Hippocampal formation (tissue), 2 donors: ENCODE measurements at regions not wholly inside any gene's neighbourhood (a gene's known extent, or its start where the extent isn't known, plus 50 kb on each side); places are given as distances from the start of the nearest gene placed in this dataset.
"Not testable (repeated sequence)": the region's sequence is repeated elsewhere in the genome, so short reads cannot be mapped to it uniquely, and the experiment has no call there.

Experiments used
- DNase-seq, 2 donors: peaks; one replicate each; lab custom pipeline; 2025; lab: John Stamatoyannopoulos, UW

DNA sequence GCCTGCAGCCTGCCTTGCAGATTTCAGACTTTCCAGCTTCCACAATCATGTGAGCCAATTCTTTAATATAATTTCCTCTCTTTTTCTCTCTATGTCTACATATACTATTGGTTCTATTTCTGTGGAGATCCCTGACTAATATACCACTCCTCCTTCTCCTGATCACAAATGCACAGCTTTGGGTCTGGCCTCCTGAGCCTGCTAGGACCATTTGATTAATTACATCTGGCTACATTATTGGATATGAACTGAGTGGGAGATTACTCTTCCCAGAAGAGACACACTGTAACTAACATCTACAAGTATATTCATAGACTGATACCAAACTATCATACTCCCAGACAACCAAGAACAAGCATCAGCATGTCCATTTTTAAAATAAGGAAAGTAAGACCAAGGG lies 188.9 kb upstream of the LMCD1 start:
- no peak for DNase-seq

DNA sequence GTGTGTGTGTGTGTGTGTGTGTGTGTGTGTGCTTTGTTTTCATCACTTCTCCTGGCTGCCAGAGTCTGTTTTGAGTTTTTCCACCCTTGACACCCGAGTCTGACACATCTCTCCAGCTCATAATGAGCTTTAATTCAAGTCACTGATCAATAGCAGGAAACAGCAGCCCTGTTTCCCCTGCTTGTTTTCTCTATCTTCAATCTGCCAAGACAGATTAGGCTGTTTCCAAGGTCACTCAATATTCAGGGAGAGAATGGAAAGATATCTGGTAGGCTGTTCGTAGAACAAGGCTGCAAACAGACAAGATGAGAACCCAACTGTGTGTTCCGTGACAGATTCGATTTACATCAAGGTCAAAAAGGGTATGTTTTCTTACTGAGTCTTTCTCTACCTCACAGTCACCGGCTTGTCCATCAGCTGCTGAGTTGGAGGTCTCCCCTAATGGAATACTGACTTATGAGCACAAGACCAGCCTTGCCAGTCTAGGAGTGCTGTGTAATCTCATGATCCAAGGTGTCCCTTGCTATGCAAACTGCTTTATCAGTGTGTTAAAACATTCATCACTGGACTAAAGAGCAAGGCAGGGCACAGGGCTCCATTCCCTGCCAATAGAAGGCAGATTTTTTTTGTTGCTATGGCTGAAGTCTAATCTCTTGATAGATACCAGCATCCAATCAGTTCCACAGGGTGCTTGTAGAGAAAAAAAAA lies 187.9 kb upstream of the LMCD1 start:
- no peak for DNase-seq

DNA sequence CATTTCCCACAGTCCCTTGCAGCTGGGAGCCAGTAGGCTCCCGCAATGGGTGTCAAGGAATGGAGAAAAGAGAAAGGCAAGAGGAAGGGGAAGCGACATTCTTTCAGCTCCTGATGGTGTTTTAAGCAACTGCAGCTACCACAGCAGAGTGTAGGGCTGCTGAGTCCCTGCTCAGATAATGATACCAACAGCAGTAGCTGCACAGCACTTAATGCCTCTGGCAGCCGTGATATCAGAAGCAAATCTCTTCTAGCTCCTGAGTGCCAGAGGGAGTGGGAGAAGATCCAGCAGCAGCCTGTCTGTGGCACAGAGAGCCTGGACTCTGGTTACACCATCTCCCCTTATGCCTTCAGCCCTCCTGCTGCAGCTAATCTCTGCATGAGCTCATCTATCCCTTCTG lies 186.1 kb upstream of the LMCD1 start:
- not testable (repeated sequence) for DNase-seq

DNA sequence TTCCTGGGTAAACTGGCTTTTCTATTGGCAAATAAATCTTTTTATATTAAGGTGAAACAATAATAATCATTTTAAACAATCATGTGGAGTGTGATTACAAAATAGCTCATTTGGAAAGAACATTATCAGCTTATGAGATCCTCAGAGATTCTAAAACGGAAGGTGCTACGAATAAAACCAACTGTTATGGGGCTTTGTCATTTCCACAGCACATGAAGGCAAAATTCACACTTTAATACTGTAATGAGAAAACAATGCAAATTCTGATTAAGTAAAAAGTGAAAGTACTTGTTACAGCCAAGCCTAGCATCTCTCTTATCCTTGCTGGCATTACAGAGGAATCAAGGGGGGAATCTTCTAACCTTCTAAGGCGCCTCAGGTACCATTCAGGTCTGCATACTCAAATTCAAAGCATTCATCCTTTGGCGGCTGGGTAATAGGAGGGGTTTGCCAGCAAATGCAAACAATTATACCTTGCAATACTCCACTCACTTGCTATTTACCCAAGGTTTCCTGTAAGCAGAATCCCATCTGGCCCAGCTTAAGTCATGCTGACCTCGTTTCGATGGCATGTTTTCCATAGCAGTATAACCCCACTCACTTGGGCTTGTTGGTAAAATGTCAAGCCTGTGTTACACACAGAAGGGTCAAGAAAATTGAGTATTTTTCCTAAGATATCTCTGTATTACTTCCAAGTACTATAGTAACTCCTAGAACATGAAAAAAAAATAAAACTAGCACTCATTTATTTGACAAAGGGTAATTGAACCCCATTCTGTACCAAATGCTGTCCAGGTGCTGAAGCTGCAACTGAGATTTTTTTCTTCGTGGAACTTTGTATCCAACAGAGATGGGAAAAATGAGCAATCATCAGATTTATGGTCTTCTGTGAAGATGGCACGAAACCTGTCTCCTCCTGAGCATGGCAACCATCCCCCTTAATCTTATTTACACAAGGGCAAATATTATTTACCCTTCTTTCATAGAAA lies 183.7 kb upstream of the LMCD1 start:
- DNase-seq: no peak

DNA sequence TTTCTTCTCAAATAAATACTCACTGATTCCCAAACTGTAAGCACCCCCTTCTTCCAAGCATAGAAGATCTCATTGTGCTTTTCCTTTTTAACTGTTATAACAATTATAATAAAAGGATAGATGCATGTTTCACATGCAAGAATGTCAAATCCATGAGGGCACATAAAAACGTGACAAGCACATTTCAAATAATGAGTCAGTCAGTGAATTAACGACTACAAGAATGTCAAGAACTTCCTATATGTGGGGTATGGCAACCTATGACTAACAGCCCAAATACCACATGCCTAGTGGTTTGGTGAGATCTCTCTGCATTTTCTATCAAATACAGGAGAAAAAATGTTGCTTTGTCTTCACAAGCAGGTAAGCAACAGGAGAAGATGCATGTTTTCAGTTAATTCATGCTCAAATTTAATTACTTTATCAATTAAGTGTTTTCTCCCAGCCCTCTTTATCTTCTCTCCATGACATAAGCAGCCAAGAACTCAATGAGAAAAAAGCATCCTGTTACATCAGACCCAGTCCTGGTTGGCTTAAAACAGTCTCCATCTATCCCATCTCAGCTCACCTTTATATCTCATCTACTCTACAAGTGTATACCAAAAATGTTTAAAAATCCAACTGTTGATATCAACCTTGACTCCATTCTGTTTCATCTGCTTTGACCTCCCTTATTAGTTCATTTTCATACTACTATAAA lies 181.5 kb upstream of the LMCD1 start:
- no peak for DNase-seq

DNA sequence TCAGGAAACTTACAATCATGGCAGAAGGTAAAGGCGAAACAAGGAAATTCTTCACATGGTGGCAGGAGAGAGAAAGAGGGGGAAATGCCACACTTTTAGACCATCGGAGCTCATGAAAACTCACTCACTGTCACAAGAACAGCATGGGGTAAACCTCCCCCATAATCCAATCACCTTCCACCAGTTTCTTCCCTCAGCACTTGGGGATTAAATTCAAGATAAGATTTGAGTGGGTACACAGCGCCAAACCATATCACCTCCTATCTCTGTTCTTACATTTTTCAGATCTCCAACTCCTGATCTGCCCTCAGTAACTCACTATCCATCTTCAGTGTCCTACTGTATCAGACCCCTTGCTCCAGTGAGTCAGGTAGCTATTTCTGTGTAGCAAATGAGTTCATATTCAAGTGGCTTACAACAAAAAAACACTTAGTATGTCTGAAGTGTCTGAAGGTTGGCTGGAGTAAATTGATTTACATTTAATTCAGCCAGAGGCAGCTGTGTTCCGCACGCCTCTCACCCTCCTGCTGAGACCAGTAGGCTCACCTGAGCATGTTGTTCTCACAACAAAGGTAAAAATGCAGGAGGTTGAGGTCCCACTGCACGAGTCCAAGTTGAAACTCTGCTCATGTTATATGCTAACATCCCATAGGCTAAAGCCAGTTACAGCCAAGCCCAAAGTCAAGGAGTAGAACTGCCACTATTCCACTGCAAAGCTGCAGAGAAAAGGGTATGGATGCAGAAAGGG lies 180.7 kb upstream of the LMCD1 start:
- DNase-seq: no peak

DNA sequence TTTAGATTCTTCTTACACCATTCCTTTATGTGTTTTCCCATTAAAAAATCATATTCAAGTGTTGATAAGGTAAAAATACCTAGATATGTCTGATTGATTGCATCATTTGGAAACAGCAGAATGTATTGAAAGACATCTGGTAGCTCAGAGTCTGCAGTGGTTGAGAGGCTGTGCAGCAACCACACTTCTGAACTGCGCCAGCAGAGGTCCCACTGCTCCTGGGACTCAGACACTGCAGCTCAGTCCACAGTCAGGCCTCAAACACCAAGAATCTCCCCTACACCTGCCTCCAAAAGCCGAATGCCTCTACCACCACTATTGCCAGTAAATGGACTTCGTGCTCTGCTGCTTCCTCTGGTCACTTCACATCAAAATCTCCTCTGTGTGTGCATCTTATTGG lies 176.9 kb upstream of the LMCD1 start:
- peak; percentile 32 to 37 for DNase-seq

DNA sequence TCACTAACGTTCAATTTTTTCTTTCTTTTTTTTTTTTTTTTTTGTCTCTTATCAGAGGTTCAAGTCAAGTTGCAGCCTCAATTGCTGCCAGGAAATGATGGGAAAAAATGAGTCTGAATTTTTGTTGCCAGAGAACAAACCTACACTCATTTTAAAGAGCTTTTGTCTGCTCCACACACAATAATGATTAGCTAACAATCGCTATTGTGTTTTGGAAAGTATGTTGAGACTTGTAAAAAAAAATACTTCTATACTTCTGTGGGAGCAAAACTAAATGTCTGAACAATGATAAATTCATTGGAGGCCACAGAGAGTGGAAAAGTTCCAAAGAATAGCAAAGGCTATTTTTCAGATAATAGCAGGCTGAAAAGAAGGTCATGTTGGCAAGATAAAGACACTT lies 176.3 kb upstream of the LMCD1 start:
- DNase-seq: peak in 1 of 2 donors; percentile 41

DNA sequence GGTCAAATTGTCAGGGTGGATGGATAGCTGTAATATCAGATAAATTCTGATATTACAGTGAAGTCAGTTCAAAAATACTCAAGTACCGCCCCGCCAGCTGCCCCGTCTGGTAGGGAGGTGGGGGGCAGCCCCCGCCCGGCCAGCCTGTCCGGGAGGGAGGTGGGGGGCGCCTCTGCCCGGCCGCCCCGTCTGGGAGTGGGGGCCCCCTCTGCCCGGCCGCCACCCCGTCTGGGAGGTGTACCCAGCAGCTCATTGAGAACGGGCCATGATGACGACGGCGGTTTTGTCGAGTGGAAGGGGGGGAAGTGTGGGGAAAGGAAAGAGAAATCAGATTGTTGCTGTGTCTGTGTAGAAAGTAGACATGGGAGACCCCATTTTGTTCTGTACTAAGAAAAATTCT lies 175.8 kb upstream of the LMCD1 start:
- DNase-seq: not testable (repeated sequence)

DNA sequence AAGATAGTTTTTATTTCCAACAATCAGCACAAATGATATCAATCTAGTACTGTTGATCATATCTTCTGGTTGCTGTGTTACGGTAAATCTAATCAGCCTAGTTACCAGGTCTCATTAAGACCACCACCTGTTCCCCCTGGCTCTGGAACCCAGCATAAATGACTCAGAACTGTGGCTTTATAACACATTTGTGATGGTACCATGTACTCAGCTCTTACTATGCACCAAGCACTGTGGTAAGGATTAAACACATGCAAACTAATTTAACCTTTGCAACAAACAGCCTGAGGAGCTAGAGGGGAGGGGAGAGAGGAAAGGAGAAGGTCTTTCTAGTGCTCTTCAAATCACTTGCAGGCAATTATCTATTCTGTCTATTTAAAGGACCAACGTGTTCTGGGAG lies 173.9 kb upstream of the LMCD1 start:
- DNase-seq: no peak

DNA sequence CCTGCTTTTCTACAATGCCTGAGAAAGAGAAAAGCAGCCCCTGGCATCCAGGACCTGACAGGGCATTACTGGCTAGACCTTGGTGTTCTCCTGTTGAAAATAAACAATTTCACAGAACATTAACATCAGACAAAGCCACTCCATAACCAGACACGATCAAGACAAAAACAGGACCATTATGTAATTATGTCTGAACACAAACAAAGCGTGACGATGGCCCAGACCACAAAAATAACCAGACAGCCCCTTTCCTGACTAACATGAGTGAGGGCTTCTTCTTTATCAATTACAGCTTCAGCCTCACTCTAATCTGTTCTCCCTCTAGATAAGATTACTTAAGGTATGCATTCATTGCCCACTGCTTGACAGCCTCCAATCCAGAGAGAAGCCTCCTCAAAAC lies 172.7 kb upstream of the LMCD1 start:
- DNase-seq: no peak

DNA sequence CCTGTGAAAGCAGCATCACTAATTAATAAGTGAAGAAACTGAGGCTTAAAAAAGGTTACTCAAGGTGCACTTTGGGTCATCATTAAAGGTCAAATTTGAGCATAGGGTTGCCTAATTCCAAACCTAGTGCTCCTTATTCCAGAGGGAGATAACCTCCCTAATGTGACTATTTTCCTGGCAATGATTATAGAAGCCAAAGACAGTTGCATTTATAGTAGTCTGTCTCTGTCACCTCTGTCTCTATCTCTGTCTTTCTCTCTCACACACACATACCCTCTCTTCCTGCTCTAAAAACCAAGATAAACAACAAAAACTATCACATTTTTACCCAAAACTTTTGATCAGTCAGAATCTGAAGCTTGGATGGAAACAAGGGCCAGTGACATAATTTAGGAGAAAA lies 172.0 kb upstream of the LMCD1 start:
- DNase-seq: no peak

DNA sequence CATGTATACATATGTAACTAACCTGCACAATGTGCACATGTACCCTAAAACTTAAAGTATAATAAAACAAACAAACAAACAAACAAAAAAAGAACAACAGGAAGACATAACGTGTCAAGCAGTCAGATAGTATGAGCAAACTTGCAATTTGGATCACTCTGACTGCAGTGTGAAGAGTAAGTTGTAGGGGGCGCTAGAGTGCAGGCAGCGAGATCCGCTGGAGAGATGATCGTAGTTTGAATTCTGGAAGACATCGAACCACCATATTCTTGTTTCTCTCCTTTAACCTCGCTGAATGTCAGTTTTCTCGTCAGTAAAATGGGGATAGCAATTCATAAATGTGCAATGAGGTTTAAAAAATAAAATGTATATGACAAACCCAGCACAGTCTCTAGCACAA lies 165.2 kb upstream of the LMCD1 start:
- no peak for DNase-seq

DNA sequence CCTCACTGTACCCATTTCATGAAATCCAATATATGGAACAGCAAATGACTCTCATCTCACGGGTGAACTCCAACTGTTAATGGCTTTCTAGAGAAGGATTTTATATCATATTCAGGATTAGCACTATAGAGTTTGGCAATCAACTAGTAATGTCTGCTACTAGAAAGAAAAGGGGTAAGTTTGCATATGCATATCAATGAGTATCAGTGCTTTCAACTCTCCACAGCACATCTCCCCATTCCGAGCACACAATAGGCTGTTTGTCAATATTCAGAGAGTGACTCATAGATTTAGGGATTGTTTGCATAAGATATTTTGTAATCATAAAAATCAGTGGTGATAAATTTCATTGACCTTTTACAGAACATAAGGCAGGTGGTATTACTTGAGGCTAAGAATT lies 163.2 kb upstream of the LMCD1 start:
- no peak for DNase-seq

DNA sequence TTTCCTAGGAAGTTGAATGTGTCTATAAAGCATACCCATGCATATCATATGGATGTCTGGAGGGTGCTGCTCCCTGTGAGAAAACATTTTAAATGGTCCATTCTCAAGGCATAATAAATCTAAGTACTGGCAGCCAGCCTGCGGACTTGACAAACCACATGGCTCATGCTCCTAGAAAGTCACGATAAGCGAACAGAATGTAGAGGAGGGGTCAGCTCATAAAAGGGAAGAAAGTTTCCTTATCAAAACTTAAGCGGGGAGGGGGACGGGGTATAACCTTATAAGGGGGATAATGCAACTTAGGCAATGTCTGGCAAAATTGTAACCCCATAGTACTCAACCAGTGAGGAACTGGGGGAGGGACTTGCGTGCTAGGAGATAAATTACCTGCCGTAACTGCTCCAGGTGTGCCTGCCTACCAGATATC lies 159.8 kb upstream of the LMCD1 start:
- DNase-seq: no peak

DNA sequence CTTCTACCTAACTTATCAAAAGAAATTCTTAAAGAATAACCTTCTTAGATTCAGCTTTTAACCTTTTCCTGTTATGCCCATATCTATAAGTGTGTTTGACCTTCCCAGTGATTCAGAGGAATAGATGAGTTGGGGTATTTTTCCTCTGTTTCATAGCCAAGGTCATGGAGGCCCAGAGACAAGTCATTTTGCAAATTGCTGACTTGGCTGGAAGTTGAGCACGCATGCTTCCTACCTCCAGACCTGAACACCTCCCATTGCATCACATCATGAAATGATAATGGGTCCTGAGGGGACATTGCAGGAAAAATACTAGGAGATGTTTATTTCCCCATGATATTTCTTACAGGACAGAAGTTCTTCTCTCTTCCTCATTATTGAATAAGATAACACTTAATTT lies 158.6 kb upstream of the LMCD1 start:
- no peak for DNase-seq

DNA sequence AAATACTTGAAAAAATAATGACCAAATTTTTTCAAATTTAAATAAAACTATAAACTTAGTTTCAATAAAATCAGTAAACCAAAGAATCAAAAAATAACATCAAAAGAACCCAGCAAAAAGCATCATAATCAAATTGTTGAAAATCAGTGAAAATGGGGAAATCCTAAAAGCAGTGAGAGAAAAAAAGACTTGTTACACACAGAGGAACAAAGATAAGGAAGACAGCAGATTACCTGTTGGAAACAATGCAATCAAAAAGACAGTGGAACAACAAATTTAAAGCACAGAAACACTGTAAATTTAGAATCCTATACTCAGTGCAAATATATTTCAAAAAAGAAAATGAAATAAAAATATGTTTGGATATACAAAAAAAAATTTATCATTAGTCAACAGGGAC lies 156.2 kb upstream of the LMCD1 start:
- DNase-seq: no peak

DNA sequence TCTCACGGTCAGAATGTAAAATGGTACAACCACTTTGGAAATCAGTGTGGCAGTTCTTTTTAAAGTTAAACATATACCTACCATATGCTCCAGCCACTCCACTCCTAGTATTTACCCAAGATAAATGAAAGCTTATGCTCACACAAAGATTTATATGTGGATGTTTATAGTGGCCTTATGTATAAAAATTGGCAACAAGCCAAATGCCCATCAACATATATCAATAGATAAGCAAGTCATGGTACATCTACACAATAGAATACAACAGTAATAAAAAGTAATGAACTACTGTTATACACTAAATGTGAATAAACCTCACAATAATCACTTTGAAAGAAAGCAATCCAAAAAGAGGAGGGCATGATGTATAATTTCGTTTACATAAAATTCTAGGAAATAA lies 153.5 kb upstream of the LMCD1 start:
- DNase-seq: no peak

DNA sequence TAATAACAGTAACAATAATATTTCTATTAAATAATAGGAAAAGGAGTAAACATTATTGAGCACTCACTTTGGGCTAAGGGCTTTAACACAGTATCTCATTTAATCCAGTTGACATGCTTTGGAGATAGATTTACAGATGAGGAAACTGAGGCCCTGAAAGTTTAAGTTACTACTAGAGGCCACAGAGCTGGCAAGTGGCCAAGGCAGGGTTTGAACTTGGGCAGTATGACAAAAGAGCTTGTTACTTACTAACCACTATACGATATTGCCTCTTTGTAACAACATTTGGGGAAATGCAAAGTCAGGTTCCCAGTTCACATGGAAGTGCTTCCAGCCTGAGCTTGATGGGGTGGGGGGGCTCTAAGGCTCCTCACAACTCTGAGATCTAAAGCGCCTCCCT lies 149.1 kb upstream of the LMCD1 start:
- no peak for DNase-seq

DNA sequence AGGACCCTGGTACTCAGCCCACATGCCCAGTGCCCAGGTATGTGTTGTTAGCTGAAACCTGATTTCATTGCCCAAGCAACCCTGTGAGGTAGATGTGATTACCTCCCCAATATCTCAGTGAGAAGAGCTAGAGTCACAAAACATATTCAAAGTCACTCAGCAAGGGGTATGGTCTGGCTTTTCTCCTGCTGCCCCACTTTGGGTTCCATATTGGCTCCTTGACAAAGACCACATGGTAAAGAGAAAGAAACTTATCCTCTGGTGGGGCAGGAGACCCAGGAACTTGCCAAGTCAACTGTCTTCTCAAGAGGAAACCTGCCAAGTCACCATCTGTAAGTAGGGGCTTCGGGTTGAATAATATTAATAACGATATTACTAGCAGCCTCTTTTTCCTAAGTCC lies 148.3 kb upstream of the LMCD1 start:
- DNase-seq: no peak

DNA sequence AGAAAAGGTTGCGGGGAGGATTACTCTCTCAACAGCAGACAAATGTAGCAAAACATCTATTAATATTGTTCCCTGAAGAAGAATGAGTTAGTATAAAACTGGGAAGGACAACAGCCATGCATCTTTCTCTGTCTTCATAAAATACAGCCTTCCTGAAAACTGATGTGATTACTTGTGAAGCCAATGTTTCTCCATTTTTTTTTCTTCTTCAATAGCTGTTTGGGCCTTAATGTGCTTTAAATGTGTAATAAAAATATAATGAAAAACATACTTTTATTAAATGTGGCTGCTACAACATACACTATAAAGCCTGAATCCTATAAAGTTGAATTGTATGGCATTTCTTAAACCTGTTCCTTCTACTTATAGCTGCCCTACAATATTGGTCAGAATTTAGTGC lies 146.3 kb upstream of the LMCD1 start:
- no peak for DNase-seq

DNA sequence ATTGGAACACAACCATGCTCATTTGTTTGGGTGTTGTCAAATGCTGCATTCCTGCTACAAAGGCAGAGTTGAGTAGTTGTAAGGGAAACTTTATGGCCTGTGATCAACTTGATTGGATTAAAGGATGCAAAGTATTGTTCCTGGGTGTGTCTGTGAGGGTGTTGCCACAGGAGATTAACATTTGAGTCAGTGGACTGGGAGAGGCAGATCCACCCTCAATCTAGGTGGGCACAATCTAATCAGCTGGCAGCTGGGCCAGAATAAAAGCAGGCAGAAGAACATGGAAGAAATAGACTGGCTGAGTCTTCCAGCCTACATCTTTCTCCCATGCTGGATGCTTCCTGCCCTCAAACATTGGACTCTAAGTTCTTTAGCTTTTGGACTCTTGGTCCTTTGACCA lies 145.6 kb upstream of the LMCD1 start:
- DNase-seq: not testable (repeated sequence)
